SH-SY5Y (cell line): ENCODE measurements at regions not wholly inside any gene's neighbourhood (a gene's known extent, or its start where the extent isn't known, plus 50 kb on each side); places are given as distances from the start of the nearest gene placed in this dataset.

ENCODE experiments used
- GATA2 ChIP-seq: IDR thresholded peaks from 2 replicates; pipeline ENCODE4 v1.6.1; 2011; ENCODE audit warnings: mild to moderate bottlenecking, low read depth, low read length
- GATA3 ChIP-seq: IDR thresholded peaks from 2 replicates; pipeline ENCODE4 v1.6.1; 2011; ENCODE audit warnings: low read depth, mild to moderate bottlenecking, low read length, moderate library complexity

GRCh38 chr14:26963711-26964110 is 365.9 kb upstream of the NOVA1 start:
- TF ChIP-seq GATA2 (no peak), GATA3 (no peak)
